GM18858 (cell line): ENCODE measurements at regions not wholly inside any gene's neighbourhood (a gene's known extent, or its start where the extent isn't known, plus 50 kb on each side); places are given as distances from the start of the nearest gene placed in this dataset.
"Not testable (repeated sequence)": the region's sequence is repeated elsewhere in the genome, so short reads cannot be mapped to it uniquely, and the experiment has no call there.

Source experiments
- ATAC-seq: cut with Tn5 transposase; IDR thresholded peaks from one replicate; pipeline ENCODE4 v1.9.1; 2021; ENCODE audit not compliant: unreplicated experiment

DNA sequence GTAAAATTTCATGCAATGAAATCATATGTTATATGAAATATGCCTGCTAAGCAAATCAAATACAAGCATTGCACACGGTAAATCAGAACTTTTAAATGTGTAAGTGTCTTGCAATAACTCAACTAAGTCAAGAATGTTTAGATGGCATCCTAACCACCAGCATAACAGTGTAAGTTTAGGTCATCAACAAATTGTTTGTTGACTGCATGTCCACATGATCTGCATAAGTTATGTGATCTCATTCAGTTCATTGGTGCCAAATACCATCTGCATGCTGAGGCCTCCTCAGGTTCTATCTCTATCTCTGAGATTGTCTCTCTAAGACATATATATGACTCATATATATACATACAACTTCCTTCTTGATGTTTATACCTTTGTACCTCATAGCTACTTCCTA, 159.6 kb upstream of the STK32A start:
- no peak for ATAC-seq

DNA sequence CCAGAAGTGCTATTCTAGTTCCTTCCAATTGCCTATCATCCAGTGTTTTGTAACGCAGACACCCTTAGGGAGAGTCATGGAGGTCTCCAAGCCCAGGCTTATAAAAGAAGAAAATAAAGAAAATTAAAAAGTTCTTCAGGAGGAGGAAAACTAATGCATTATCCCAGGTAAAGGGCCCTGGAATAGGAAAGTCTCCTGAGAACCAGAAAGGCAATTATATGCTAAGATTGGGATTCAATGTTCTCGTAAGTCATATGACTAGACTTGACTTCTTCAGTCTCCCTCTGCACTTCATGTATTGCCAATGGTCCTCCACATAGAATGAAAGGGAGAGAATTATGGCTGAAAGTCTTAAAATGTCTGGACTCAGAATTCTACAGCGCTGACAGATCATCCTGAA, 154.4 kb upstream of the STK32A start:
- ATAC-seq = no peak

DNA sequence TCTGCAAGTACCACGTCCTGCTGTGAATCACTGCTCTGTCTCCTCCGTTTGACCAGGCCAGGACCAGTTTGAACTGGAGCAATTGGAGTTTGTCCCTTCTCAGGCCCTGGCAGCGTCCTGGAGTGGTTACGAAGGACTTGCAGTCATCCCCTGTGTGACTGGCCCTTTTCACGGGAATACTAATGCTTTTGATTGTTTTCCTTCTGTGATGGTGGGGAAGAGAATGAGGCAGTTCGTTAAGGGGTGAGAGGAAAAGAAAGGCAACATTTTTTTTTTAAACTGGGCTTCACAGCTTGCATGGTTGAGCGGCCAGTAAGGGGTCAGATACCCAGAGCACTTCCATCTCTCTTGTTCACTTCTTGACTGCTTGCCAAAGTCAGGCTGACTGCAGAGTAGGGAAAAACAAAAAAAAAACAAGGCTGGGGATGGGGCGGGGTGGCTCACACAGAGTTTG, 153.5 kb upstream of the STK32A start:
- ATAC-seq = no peak

DNA sequence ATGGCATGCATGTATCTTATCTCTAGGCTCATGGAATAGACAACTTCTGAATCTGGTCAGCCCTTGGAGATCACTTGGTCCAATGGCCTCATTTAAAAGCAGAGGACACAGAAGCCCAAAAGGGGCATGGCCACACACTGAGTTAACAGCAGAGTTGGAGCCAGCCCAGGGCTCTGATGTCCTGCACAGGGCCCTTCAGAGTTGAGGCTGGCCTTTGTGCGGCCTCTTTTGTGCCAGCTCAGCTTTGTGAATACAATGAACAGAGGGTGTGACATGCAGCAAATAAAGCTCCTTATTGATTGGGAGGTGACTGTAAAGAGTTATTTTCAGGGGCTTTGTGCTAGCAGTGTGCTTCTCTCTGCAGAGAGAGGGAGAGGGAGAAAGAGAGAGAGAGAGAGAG, 150.1 kb upstream of the STK32A start:
- no peak for ATAC-seq

DNA sequence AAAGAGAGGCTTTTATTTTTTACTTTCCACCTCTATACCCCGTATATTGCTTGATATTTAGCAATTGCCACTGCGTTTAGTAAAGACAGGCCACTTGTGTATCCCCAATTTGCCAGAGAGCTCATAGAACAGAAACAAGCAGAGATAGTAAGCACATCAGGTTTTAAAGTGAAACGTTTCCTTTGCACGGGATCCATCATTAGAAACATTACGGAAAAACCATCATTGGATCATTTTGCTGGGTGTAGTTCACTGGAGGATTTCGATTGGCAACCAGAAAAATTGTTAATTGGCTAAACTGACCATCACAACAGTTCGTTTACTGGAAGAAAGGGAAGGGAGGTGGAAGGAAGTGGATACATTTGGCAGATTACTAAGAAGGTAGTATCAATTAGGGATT, 149.4 kb upstream of the STK32A start:
- ATAC-seq = no peak

DNA sequence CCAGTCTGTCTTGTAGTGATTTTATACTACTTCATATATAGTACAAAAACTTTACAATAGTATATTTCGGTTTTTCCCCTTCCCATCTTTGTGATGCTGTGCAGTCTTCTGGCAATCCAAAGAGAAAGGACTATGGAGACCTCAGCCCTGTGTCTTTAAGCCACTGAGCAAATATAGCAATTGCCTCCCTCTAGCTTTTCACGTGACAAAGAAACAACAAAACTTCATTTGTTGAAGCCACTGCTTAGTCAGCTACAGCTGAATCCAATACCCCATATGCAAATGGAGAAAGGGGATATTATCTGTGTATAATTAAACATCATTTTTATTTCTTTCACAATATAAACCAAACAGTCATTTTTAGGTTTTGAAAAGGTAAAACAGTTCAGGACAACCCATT, 142.8 kb upstream of the STK32A start:
- ATAC-seq = no peak

DNA sequence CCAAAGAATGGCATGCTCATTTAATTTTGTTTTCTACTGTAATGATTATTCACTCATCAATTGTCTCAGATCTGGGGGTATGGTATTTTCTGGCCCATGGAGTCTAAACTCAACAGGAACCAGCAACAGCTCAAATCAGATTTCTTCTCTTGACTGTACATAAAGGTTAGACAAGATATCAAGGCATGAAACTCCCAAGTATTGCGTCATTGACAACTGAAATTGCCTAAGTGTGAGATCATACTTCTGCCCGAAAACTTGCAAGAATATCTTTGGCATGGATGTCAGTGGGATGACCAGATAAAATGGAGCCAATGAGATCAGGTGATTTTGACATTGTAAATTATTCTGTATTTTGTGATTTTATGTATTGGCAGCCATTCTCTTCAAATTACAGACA, 141.7 kb upstream of the STK32A start:
- ATAC-seq = no peak

DNA sequence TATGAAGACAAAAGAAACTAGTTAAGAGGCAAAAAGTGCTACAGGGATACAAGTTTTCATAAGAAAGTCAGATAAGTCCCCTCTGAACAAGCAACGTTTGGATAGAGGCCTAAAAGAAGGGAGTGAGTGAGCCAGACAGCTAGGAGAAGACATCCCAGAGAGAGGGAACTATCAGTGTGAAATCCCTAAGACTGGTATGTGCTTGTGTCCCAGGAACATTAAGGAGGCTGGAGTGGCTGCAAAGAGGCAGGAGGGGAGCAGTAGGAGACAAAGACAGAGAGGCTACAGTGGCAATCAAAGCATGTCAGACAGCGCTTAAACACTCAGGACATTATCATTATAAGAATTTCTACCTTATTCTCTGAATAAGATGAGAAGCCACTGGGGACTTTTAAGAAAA, 139.1 kb upstream of the STK32A start:
- no peak for ATAC-seq

DNA sequence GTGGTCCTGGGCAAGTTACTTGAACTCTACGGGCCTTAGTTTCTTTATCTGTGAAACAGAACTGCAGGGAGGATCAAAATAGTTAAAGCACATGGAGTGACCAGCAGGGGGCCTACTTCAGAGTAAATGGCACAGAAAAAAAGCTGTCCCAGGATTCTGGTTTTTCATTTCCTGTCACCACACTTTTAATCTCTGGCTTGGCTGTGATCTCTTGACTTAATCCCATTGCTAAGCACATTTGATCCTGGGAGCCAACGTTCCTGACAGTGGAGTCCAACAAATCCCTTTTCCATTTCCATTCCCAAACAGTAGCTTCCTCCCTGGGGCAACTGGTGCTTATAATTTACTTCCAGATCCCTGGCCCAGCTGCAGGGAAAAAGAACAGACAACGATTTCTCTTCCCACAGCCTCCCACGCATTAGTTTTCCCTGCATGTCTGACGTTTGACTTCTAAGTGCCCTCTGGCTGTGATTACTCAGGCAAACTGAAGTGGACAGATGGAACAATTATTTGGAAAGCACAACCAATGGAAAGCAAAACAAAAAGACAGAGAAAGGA, 136.5 kb upstream of the STK32A start:
- ATAC-seq = no peak

DNA sequence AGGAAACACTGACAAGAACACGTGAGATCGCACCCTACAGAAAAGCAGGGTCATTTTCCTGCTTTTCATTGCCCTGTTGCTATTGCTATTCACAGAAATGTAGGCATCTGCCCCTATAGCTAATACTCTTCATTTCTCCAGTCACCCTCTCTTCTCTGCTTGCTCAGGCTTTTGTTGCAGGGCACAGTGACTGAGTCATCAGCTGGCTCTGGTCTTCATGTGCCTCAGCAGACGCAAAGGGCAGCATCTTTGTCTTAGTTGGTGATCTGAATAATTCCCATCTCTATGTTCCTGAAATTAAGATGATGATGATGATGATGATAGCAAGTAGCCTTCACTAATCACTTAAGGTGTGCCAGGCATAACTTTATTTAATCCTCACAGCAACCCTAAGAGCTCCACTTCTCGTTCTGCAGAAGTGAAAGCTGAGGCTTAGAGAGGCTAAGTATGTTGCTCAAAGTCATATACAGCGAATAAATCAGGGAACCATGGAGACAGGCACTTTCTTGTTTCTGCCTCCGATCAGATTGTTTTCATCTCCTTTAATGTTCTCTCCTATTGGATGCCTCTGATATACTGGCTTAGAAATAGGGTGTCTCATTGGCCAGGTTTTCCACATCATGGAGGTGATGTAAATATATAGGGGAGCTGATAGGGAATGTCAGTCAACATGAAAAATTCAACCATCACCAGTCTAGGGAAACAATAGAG, 133.0 kb upstream of the STK32A start:
- no peak for ATAC-seq

DNA sequence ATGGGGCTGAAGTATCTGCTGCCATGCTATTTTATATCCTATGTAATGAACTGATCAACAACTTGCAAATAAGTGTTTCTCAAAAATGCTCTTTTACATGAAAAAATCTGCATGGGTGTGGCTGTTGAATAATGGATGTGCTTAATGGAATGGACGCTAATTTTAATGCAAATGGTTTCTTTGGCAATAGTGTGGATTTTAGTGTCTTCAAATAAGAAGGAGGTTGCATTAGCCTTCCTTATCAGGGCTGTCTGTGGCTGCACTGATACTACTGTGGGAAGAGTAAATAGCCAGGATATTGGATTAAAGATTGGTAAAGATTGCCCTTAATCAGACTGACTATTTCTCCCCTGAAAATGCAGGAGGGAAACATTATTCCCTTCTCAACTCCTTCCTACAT, 121.9 kb upstream of the STK32A start:
- no peak for ATAC-seq

DNA sequence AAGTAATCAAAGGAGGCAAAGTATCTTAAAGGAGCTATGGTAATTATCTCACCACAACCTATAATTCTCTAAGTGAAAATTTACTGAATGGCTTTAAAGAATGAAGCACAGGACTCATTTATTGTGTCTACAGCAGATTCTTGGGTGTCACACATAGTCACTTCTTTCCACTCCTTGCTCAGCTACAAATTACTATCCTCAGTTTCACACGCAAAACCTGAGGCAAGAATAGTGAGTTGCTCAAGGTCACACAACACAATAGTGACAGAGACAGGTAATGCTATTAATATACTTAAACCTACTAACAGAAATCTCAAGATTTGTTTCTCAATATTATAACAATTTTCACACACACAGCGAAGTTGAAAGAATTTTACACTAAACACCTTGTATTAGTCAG, 120.9 kb upstream of the STK32A start:
- ATAC-seq = no peak

DNA sequence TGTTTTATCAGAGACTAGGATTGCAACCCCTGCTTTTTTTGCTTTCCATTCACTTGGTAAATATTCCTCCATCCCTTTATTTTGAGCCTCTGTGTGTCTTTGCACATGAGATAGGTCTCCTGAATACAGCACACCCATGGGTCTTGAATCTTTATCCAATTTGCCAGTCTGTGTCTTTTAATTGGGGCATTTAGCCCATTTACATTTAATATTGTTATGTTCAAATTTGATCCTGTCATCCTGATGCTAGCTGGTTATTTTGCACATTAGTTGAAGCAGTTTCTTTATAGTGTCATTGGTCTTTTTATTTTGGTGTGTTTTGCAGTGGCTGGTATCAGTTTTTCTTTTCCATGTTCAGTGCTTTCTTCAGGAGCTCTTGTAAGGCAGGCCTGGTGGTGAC, 95.1 kb upstream of the STK32A start:
- ATAC-seq = not testable (repeated sequence)

DNA sequence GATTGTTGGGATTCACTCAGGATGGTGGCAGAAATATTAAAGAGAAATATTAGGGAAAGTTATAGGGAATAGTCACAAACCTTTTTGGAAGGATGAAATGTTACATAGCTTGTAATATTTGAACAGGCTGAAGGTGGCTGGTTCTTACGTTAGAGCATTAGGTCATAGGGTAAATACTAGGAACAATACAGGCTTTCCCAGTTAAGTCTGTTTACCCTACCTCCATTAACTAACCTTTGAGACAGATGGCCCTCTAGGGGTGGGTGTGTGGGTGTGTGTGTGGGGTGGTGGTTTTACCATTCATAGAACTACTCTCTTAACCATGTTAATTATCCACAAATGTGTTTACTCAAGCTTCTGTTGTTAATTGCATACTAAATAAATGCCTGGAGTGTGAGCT, 94.3 kb upstream of the STK32A start:
- no peak for ATAC-seq

DNA sequence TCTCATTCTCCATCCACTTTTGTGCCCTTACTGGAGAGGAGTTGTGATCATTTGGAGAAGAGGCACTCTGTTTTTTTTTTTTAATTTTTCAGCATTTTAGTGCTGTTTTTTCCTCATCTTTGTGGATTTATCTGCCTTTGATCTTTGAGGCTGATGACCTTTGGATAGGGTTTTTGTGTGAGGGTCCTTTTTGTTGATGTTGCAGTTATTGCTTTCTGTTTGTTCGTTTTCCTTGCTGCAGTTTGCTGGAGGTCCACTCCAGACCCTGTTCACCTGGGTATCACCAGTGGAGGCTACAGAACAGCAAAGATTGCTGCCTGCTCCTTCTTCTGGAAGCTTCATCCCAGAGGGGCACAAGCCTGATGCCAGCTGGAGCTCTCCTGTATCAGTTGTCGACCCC, 93.2 kb upstream of the STK32A start:
- not testable (repeated sequence) for ATAC-seq

DNA sequence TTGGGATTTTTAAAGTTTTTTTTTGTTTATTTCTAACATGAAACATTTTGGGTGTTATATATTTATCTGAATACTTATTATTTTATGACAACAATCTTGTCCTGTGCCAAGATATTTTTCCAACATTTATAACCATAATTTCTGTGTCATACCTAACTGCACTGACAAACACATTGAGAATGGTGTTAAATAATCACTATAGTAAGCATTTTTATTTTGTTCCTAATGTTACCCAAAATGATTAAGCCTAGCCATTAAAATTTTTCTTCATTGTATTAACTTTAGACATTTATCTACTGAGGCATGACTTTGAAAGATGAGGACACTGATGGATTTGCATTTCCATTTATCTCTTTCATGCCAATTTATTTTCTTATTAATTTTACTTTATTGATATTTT, 91.6 kb upstream of the STK32A start:
- ATAC-seq = no peak

DNA sequence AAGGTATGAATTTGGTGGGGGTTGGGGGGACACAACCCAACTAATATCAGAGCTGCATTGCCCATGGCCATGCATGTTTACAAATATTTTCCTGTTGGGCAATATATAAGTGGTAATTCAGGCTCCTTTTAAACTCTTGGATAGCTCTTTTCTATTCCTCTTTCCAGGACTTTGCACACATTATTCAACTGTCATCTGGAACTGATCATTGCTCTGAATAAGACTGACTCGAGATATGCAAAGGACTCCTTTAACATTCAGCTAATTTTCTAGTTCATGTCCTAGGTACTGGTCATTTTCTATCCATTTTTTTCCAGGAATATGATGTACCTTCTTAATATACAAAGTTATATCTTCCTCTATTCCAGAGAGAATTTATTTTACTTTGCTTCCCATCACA, 89.5 kb upstream of the STK32A start:
- no peak for ATAC-seq

DNA sequence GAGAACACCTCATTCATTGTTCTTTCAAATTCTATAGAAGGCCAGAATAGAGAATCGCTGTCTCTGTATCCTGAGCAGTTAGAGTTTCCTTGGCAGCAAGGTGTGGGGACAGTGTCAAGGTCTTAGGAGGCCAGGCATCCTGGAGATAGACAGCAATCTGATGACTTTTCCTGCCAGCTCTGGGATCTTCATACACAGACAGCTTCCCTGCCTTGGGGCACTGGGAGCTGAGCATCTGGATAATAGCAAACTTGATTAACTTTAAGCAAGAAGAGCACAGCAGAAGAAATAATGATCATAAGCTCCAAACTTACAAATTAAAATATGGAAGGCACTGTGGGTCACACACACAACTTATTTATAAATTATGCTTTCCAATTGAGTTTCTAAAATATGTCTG, 86.1 kb upstream of the STK32A start:
- ATAC-seq = no peak

DNA sequence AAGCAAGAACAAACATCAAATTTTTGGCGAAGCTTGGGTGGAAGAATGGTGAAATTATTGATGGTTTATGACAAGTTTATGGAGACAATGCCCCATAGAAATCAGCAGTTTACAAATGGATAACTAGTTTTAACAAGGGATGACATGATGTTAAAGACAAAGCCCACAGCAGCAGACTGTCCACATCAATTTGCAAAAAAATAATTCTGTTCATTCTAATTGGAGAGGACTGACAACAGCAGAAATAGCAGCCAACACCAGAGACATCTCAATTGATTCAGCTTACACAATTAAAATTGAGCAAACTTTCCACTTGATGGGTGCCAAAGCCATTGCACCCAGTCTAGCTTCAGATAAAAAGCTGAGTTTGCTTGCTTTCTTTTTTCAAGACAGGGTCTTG, 82.7 kb upstream of the STK32A start:
- ATAC-seq = no peak

DNA sequence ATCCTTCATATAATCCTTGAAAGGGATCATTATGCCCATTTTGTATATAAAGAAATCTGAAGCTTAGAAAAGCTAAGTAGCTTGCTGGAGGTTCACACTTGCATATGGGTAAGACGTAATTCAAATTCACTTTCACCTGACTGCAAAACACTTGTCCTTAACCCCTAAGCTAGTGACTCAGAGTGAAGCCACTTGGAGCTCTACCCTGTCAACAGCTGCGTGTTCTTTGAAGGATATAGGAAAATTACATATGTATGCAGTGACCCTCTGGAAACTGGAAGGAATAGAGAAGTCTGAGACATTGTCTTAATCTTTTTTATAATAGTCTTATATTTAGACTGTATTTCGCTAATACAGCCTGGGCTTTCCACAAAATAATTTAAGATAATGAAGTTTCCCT, 80.0 kb upstream of the STK32A start:
- ATAC-seq = no peak

DNA sequence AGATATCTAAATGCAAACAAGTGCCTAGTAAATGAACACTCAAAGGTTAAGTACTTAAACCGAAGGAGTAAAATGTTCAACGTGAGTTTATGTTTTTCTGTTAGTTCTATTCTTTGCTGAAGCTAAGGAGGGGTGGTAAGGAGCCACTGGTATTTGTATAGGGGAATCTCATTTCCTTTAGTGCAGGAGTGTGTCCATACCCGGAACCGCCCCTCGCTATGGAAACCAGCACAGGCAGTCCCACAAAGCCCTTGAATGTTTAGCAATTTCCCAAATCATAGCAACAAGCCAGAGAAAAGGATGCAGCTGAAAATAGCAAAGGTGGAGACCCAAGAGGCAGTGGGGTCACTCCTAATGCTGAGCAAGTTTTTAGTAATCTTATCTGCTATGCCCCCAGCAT, 78.8 kb upstream of the STK32A start:
- ATAC-seq = no peak

DNA sequence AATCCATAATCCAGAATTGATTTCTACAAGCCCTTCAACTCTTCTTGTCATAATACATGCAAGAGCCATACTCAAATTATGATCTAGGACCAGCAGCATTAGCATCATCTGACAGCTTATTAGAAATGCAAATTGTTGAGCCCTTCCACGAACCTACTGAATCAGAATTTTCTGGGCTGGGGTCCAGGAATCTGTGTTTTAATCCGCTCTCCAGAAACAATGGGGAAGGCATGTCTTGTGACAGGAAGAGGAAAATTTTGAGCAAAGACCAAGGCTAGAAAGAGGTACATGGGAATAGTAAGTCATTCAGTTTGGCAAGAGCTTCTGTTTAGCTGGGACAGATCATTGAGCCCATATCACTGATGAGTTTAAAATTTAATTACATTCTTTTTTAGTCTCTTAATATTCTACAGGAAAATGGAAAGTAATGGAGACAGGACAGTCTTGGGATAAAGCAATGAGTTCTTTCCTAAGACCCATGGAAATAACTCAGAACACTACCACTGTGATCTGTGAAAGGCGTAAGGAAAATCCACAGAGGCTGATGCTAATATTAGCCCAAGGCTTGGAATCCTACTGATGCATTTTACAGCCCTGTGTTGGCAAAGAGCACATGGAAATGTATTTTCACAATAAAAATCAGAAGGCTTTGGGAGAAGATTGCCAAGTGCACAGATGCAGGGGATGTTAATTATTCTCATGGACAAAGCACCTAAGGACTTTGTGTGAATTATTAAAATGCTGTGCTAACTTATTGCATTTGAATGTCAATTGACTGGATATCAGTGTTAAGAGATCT, 73.7 kb upstream of the STK32A start:
- no peak for ATAC-seq
